ENCODE measurements at regions not wholly inside any gene's neighbourhood (a gene's known extent, or its start where the extent isn't known, plus 50 kb on each side); places are given as distances from the start of the nearest gene placed in this dataset.

- H3K27me3 ChIP-seq (ENCODE audit: insufficient read depth, low read depth, low read length) = no peaks in the 10 kb centered on the region
- H3K4me3 ChIP-seq (ENCODE audit: low read length) = no peak overlapping the region
- no peaks in the 10 kb centered on the region for H3K9me3 ChIP-seq (ENCODE audit: low read length)
- no peak overlapping the region for H3K4me2 ChIP-seq (ENCODE audit: low read length)
- H3K27ac ChIP-seq (ENCODE audit: low read length) = no peak overlapping the region
- no peaks in the 10 kb centered on the region for H4K20me1 ChIP-seq (ENCODE audit: insufficient read depth)
- H3K9ac ChIP-seq (ENCODE audit: low read length) = no peak overlapping the region
- H3K9me2 ChIP-seq (ENCODE audit: insufficient read depth, low read length) = no peaks in the 10 kb centered on the region
- H3K79me2 ChIP-seq (replicated peaks; ENCODE audit: insufficient read depth, low read length) = no peaks in the 10 kb centered on the region
- H2AFZ ChIP-seq (ENCODE audit: low read depth, low read length) = no peak overlapping the region
- H3K36me3 ChIP-seq (ENCODE audit: insufficient read depth, low read length) = no peaks in the 10 kb centered on the region
- TF ChIP-seq TAF1 (IDR thresholded peaks at IDR 0.05; ENCODE audit: low read depth) (no peak), REST (IDR thresholded peaks at IDR 0.05; ENCODE audit: borderline replicate concordance) (no peak), EZH2 (IDR thresholded peaks at IDR 0.05; ENCODE audit: borderline replicate concordance, insufficient read depth, low read length, poor library complexity, severe bottlenecking) (no peak), SMC3 (conservative IDR thresholded peaks at IDR 0.05; ENCODE audit: poor library complexity) (no peak), MXI1 (conservative IDR thresholded peaks at IDR 0.05; ENCODE audit: poor library complexity, severe bottlenecking) (no peak), POLR2AphosphoS5 (IDR thresholded peaks at IDR 0.05) (no peak), RAD21 (conservative IDR thresholded peaks at IDR 0.05) (no peak)
- H3F3A ChIP-seq (ENCODE audit: insufficient read depth, low read length, poor library complexity, severe bottlenecking) = no peaks in the 10 kb centered on the region
Observed at GRCh38 chr2:153546358-153546757, 67.8 kb upstream of the RPRM start.

GRCh38 chr2:153548536-153548935, 70.0 kb upstream of the RPRM start:
- Histone ChIP-seq H3K4me2 (ENCODE audit: low read length) (no peak overlapping the region), H4K20me1 (ENCODE audit: insufficient read depth) (no peaks in the 10 kb centered on the region), H3K9ac (ENCODE audit: low read length) (no peak overlapping the region), H3K36me3 (ENCODE audit: insufficient read depth, low read length) (no peaks in the 10 kb centered on the region), H2AFZ (ENCODE audit: low read depth, low read length) (no peak overlapping the region), H3K79me2 (replicated peaks; ENCODE audit: insufficient read depth, low read length) (no peaks in the 10 kb centered on the region), H3F3A (ENCODE audit: insufficient read depth, low read length, poor library complexity, severe bottlenecking) (no peaks in the 10 kb centered on the region), H3K9me3 (ENCODE audit: low read length) (no peaks in the 10 kb centered on the region), H3K27ac (ENCODE audit: low read length) (no peak overlapping the region), H3K9me2 (ENCODE audit: insufficient read depth, low read length) (no peaks in the 10 kb centered on the region), H3K27me3 (ENCODE audit: insufficient read depth, low read depth, low read length) (no peaks in the 10 kb centered on the region), H3K4me3 (ENCODE audit: low read length) (no peak overlapping the region)
- TF ChIP-seq EZH2 (IDR thresholded peaks at IDR 0.05; ENCODE audit: borderline replicate concordance, insufficient read depth, low read length, poor library complexity, severe bottlenecking) (no peak), TAF1 (IDR thresholded peaks at IDR 0.05; ENCODE audit: low read depth) (no peak), RAD21 (conservative IDR thresholded peaks at IDR 0.05) (no peak), MXI1 (conservative IDR thresholded peaks at IDR 0.05; ENCODE audit: poor library complexity, severe bottlenecking) (no peak), EP300 (conservative IDR thresholded peaks at IDR 0.05; ENCODE audit: poor library complexity, severe bottlenecking) (no peak)

GRCh38 chr2:153551698-153552097, 73.1 kb upstream of the RPRM start:
- Histone ChIP-seq H3K9me2 (ENCODE audit: insufficient read depth, low read length) (no peaks in the 10 kb centered on the region), H3F3A (ENCODE audit: insufficient read depth, low read length, poor library complexity, severe bottlenecking) (no peaks in the 10 kb centered on the region), H3K36me3 (ENCODE audit: insufficient read depth, low read length) (no peaks in the 10 kb centered on the region), H3K9me3 (ENCODE audit: low read length) (no peaks in the 10 kb centered on the region), H3K27me3 (ENCODE audit: insufficient read depth, low read depth, low read length) (no peaks in the 10 kb centered on the region), H3K27ac (ENCODE audit: low read length) (no peak overlapping the region), H3K9ac (ENCODE audit: low read length) (no peak overlapping the region), H4K20me1 (ENCODE audit: insufficient read depth) (no peaks in the 10 kb centered on the region), H3K4me3 (ENCODE audit: low read length) (no peak overlapping the region), H3K4me2 (ENCODE audit: low read length) (no peak overlapping the region), H3K79me2 (replicated peaks; ENCODE audit: insufficient read depth, low read length) (no peaks in the 10 kb centered on the region), H2AFZ (ENCODE audit: low read depth, low read length) (no peak overlapping the region)
- TF ChIP-seq RAD21 (conservative IDR thresholded peaks at IDR 0.05) = no peak
- no peak for TF ChIP-seq REST (IDR thresholded peaks at IDR 0.05; ENCODE audit: borderline replicate concordance)
- TF ChIP-seq CTCF (IDR thresholded peaks at IDR 0.05; ENCODE audit: poor library complexity, severe bottlenecking) = no peak
- no peak for TF ChIP-seq POLR2AphosphoS5 (IDR thresholded peaks at IDR 0.05)
- TF ChIP-seq TAF1 (IDR thresholded peaks at IDR 0.05; ENCODE audit: low read depth) = no peak
- TF ChIP-seq SMC3 (conservative IDR thresholded peaks at IDR 0.05; ENCODE audit: poor library complexity) = no peak
- TF ChIP-seq EP300 (conservative IDR thresholded peaks at IDR 0.05; ENCODE audit: poor library complexity, severe bottlenecking) = no peak
- no peak for TF ChIP-seq MXI1 (conservative IDR thresholded peaks at IDR 0.05; ENCODE audit: poor library complexity, severe bottlenecking)
- no peak for TF ChIP-seq EZH2 (IDR thresholded peaks at IDR 0.05; ENCODE audit: borderline replicate concordance, insufficient read depth, low read length, poor library complexity, severe bottlenecking)

Data from neural cell (in vitro differentiated cells).